ENCODE measurements at regions not wholly inside any gene's neighbourhood (a gene's known extent, or its start where the extent isn't known, plus 50 kb on each side); places are given as distances from the start of the nearest gene placed in this dataset.

- H3K4me3 ChIP-seq (ENCODE audit: low read depth, low read length) = no peak overlapping the region
- H3K27ac ChIP-seq (ENCODE audit: low read depth, low read length) = no peak overlapping the region
- no peaks in the 10 kb centered on the region for H3K9me3 ChIP-seq (ENCODE audit: control insufficient read depth, insufficient read depth, low read depth, low read length)
- no peaks in the 10 kb centered on the region for H3K36me3 ChIP-seq (ENCODE audit: control insufficient read depth, insufficient read depth, low read length)
- no peak overlapping the region for H3K9ac ChIP-seq (ENCODE audit: low read length)
- H3K27me3 ChIP-seq (ENCODE audit: control insufficient read depth, insufficient read depth, low read length) = no peaks in the 10 kb centered on the region
- peaks cover 12% of the 10 kb centered on the region for H3K4me1 ChIP-seq (ENCODE audit: control insufficient read depth, insufficient read depth, low read length)
Measured at GRCh38 chr7:134561-135256, 57.7 kb upstream of the FAM20C start.

DNA sequence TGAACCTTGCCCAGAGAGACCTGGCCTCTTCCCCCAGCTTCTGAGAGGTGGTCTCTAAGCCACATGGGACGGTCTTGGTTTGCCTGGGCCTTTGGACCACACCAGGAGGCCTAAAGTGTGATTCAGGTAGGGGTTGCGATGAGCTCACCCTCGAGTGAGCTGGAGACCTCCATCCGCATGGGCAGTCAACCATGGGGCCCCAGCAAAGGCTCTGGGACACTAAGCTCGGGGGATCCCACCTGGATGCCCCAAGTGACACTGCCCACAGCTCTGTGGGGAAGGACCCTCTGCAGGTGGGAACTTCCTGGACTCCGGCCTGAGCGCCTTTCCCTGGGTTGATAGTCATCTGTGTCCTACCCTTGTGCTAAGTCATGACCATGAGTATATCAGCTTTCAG lies 57.1 kb upstream of the FAM20C start:
- no peak overlapping the region for H3K4me3 ChIP-seq (ENCODE audit: low read depth, low read length)
- peaks cover 15% of the 10 kb centered on the region for H3K4me1 ChIP-seq (ENCODE audit: control insufficient read depth, insufficient read depth, low read length)
- no peak overlapping the region for H3K9ac ChIP-seq (ENCODE audit: low read length)
- no peak overlapping the region for H3K27ac ChIP-seq (ENCODE audit: low read depth, low read length)
- H3K36me3 ChIP-seq (ENCODE audit: control insufficient read depth, insufficient read depth, low read length) = no peaks in the 10 kb centered on the region
- no peaks in the 10 kb centered on the region for H3K9me3 ChIP-seq (ENCODE audit: control insufficient read depth, insufficient read depth, low read depth, low read length)
- no peaks in the 10 kb centered on the region for H3K27me3 ChIP-seq (ENCODE audit: control insufficient read depth, insufficient read depth, low read length)

- Histone ChIP-seq H3K36me3 (ENCODE audit: control insufficient read depth, insufficient read depth, low read length) (no peaks in the 10 kb centered on the region), H3K27ac (ENCODE audit: low read depth, low read length) (no peak overlapping the region), H3K9ac (ENCODE audit: low read length) (no peak overlapping the region), H3K4me3 (ENCODE audit: low read depth, low read length) (no peak overlapping the region), H3K4me1 (ENCODE audit: control insufficient read depth, insufficient read depth, low read length) (peaks cover 15% of the 10 kb centered on the region), H3K9me3 (ENCODE audit: control insufficient read depth, insufficient read depth, low read depth, low read length) (no peaks in the 10 kb centered on the region), H3K27me3 (ENCODE audit: control insufficient read depth, insufficient read depth, low read length) (no peaks in the 10 kb centered on the region)
Measured at GRCh38 chr7:135731-136645, 56.4 kb upstream of the FAM20C start.

- Histone ChIP-seq H3K4me3 (ENCODE audit: low read depth, low read length) (no peak overlapping the region), H3K27me3 (ENCODE audit: control insufficient read depth, insufficient read depth, low read length) (no peaks in the 10 kb centered on the region), H3K9me3 (ENCODE audit: control insufficient read depth, insufficient read depth, low read depth, low read length) (no peaks in the 10 kb centered on the region), H3K27ac (ENCODE audit: low read depth, low read length) (no peak overlapping the region), H3K4me1 (ENCODE audit: control insufficient read depth, insufficient read depth, low read length) (peaks cover 15% of the 10 kb centered on the region), H3K9ac (ENCODE audit: low read length) (no peak overlapping the region), H3K36me3 (ENCODE audit: control insufficient read depth, insufficient read depth, low read length) (no peaks in the 10 kb centered on the region)
Measured at GRCh38 chr7:137094-137891, 55.1 kb upstream of the FAM20C start.

- no peaks in the 10 kb centered on the region for H3K36me3 ChIP-seq (ENCODE audit: control insufficient read depth, insufficient read depth, low read length)
- no peaks in the 10 kb centered on the region for H3K9me3 ChIP-seq (ENCODE audit: control insufficient read depth, insufficient read depth, low read depth, low read length)
- H3K9ac ChIP-seq (ENCODE audit: low read length) = no peak overlapping the region
- no peaks in the 10 kb centered on the region for H3K27me3 ChIP-seq (ENCODE audit: control insufficient read depth, insufficient read depth, low read length)
- H3K4me1 ChIP-seq (ENCODE audit: control insufficient read depth, insufficient read depth, low read length) = peaks cover 15% of the 10 kb centered on the region
- H3K4me3 ChIP-seq (ENCODE audit: low read depth, low read length) = no peak overlapping the region
- no peak overlapping the region for H3K27ac ChIP-seq (ENCODE audit: low read depth, low read length)
Measured at GRCh38 chr7:139131-139530, 53.2 kb upstream of the FAM20C start.

GRCh38 chr7:139561-140243 lies 52.7 kb upstream of the FAM20C start:
- Histone ChIP-seq H3K9ac (ENCODE audit: low read length) (no peak overlapping the region), H3K9me3 (ENCODE audit: control insufficient read depth, insufficient read depth, low read depth, low read length) (no peaks in the 10 kb centered on the region), H3K27me3 (ENCODE audit: control insufficient read depth, insufficient read depth, low read length) (no peaks in the 10 kb centered on the region), H3K4me1 (ENCODE audit: control insufficient read depth, insufficient read depth, low read length) (peaks cover 15% of the 10 kb centered on the region), H3K36me3 (ENCODE audit: control insufficient read depth, insufficient read depth, low read length) (no peaks in the 10 kb centered on the region), H3K4me3 (ENCODE audit: low read depth, low read length) (no peak overlapping the region), H3K27ac (ENCODE audit: low read depth, low read length) (no peak overlapping the region)

GRCh38 chr7:140996-141395 lies 51.4 kb upstream of the FAM20C start:
- no peak overlapping the region for H3K27ac ChIP-seq (ENCODE audit: low read depth, low read length)
- H3K4me1 ChIP-seq (ENCODE audit: control insufficient read depth, insufficient read depth, low read length) = peaks cover 15% of the 10 kb centered on the region
- peaks cover 5% of the 10 kb centered on the region; the same call in 1 of the 2 replicates for H3K36me3 ChIP-seq (ENCODE audit: control insufficient read depth, insufficient read depth, low read length)
- no peak overlapping the region for H3K4me3 ChIP-seq (ENCODE audit: low read depth, low read length)
- no peaks in the 10 kb centered on the region for H3K27me3 ChIP-seq (ENCODE audit: control insufficient read depth, insufficient read depth, low read length)
- H3K9me3 ChIP-seq (ENCODE audit: control insufficient read depth, insufficient read depth, low read depth, low read length) = no peaks in the 10 kb centered on the region
- no peak overlapping the region for H3K9ac ChIP-seq (ENCODE audit: low read length)

- H3K9ac ChIP-seq (ENCODE audit: low read length) = no peak overlapping the region
- no peak overlapping the region for H3K27ac ChIP-seq (ENCODE audit: low read depth, low read length)
- H3K27me3 ChIP-seq (ENCODE audit: control insufficient read depth, insufficient read depth, low read length) = no peaks in the 10 kb centered on the region
- H3K36me3 ChIP-seq (ENCODE audit: control insufficient read depth, insufficient read depth, low read length) = peaks cover 16% of the 10 kb centered on the region
- no peak overlapping the region for H3K4me3 ChIP-seq (ENCODE audit: low read depth, low read length)
- peaks cover 15% of the 10 kb centered on the region for H3K4me1 ChIP-seq (ENCODE audit: control insufficient read depth, insufficient read depth, low read length)
- no peaks in the 10 kb centered on the region for H3K9me3 ChIP-seq (ENCODE audit: control insufficient read depth, insufficient read depth, low read depth, low read length)
Measured at GRCh38 chr7:142248-142941, 50.0 kb upstream of the FAM20C start.

Data from HUES6 (cell line).